GM12865 (cell line): ENCODE measurements at regions not wholly inside any gene's neighbourhood (a gene's known extent, or its start where the extent isn't known, plus 50 kb on each side); places are given as distances from the start of the nearest gene placed in this dataset.

Source experiments
- DNase-seq: peaks from one replicate; pipeline ENCODE4 v3.0.0; 2010; ENCODE audit warnings: low read depth
- H3K4me3 ChIP-seq: 2 replicates; pipeline ENCODE4 v1.5.1; 2011; ENCODE audit warnings: mild to moderate bottlenecking, low read depth, low read length, control low read depth
- TF ChIP-seq, protein P1 (sequence below): IDR thresholded peaks from 2 replicates; pipeline ENCODE4 v1.5.1; 2011; ENCODE audit warnings: low read length, control low read depth, low read depth, inconsistent platforms; ENCODE audit not compliant: insufficient read depth; ENCODE audit errors: missing control alignments

DNA sequence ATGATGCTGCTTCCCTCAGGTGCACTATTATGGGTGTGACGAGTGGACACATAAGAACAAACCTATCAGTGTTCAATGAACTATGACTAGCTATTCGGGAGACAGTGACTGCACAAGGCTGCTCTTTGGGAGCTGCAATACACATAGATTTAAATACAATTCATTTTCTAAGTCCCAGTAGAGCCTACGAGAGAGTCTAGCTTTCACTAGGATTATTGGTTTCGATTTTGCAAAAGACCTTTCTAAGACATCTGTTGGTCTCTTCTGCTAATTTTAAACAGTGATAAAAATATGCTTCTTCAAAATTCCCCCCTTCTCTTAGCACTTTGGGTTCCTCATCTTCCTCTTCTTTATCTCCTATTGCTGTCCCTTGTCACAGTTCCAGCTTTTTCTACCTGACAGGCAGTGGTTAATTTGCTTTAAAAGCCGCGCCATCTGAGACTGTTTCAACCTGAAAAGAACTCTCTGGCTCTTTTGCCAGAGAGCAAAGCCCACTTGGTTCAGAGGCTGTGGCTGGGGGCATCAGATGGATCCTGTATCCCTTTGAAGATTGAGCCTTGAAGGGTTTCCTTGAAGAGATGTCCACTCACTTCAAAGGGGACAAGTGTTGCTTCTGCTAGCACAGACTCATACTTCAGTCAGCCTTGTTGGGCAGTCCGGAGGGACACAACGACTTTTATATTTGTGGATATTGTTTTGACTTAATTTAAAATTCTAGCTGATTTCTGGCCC, 241.5 kb downstream of the MAN2A1 start:
- DNase-seq: no peak
- TF ChIP-seq, protein P1, sequence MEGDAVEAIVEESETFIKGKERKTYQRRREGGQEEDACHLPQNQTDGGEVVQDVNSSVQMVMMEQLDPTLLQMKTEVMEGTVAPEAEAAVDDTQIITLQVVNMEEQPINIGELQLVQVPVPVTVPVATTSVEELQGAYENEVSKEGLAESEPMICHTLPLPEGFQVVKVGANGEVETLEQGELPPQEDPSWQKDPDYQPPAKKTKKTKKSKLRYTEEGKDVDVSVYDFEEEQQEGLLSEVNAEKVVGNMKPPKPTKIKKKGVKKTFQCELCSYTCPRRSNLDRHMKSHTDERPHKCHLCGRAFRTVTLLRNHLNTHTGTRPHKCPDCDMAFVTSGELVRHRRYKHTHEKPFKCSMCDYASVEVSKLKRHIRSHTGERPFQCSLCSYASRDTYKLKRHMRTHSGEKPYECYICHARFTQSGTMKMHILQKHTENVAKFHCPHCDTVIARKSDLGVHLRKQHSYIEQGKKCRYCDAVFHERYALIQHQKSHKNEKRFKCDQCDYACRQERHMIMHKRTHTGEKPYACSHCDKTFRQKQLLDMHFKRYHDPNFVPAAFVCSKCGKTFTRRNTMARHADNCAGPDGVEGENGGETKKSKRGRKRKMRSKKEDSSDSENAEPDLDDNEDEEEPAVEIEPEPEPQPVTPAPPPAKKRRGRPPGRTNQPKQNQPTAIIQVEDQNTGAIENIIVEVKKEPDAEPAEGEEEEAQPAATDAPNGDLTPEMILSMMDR: no peak
- no peak overlapping the region for H3K4me3 ChIP-seq

DNA sequence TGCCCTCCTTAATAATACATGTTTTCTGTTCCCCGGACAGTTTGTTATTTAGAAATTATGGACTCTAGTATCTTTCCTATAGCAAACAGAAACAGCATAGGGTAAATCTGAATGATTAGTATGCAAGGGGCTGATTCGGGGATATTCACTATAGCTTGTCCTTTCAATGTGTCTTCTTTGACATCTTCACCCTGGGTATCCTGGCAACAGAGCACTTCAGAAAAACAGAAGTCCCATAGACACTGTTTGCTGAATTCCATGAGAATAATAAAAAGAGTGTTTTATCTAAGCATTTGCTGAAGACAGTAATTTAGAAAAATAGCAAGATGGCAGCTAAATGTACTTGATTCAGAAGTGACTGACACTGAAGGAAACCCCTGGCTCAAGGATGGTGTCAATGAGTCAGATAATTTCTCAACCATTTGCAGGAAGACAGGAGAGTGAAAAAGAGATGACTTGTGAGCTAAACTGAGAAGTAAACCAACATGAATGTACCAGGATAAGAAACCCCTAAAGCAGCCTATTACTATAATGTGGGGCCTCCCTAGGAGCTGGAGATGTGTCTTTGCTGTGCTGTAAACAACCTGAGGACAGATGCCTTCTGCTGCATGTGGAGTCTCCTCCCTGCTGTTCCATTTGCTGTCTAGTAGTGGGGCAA, 246.2 kb downstream of the MAN2A1 start:
- TF ChIP-seq, protein P1: no peak
- H3K4me3 ChIP-seq: no peak overlapping the region
- DNase-seq: no peak

DNA sequence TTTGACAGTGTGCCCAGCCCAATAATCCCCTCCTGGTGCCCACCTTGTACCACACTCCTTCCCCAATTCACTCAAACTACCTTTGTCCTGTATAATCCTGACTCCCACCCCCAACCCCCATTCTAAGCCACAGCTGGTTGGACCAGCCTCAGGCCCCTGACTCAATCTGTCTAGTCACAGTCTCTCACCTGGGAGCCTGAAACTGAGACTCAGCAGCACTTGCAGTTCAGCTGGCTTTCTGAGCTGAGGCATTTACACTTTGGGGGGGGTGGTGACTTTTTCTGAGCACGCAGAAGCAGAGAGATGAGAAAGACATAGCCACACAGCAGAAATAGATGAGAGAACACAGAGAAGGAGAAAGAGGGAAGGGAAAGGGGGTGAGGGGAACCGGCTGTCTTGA, 247.3 kb downstream of the MAN2A1 start:
- no peak overlapping the region for H3K4me3 ChIP-seq
- DNase-seq: peak; percentile 73
- TF ChIP-seq, protein P1: no peak

DNA sequence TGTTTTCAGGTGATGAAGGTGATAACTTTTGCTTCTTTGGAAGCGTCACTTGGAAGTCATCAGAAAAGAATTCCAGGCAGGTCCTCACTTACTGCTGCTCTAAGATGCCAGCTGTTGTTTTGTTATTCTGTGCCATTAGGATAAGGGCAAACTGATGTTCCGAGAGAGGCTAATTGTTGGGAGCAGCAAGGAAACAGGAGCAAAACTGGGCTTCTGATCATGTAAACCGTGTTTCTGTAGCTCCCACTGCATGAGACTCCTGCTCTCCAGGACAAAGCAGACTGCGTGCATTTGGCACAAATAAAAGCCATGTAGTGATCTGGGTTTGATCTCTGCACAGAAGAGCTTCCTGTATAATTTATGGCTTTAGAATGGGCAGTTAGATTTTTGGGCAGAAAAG, 248.2 kb downstream of the MAN2A1 start:
- DNase-seq: no peak
- no peak overlapping the region for H3K4me3 ChIP-seq
- TF ChIP-seq, protein P1: no peak

DNA sequence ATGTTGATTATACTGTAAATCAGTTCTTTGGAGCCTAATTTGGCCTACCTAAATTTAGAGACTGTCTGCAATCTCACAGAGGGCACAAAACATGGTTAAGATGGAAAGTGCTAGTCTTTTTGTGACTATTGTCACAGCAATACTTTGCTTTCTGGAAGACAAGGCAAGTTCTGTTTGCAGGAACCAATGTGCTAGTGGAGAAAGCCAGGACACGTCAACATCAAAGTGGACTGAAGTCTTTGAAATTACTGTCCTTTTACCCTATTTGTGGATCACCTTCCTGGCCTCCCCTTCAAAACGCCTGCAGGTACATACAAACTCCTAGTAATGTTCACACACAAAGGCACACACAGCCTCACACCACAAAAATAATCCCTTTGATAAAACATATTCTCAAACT, 248.7 kb downstream of the MAN2A1 start:
- H3K4me3 ChIP-seq: no peak overlapping the region
- DNase-seq: no peak
- TF ChIP-seq, protein P1: no peak

DNA sequence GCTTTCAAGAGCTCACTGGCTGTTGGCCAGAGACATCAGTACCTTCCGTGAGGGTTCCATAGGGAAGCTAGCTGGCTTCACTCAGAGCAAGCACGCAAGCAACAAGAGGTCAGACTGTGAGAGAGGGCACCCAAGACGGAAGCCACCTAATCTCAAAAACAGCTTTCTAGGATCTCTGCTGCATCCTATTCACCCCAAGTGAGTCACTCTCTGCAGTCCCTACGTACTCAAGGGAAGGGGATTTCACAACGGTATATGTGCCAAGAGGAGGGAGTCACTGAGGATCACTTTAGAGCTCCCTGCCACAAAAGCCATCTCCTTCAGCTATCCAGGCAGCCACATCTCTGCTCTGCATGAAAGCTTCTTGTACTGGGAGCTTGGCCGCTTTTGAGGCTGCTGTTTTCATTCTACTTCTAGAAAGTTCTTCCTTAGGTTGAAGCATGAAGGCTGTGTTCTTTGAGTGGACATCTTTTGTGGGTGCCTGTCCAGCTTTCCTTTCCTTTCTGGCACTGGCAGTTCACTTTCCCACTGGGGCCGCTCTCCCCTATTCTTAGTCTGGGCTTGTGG, 249.5 kb downstream of the MAN2A1 start:
- no peak overlapping the region for H3K4me3 ChIP-seq
- TF ChIP-seq, protein P1: no peak
- DNase-seq: no peak
